ENCODE measurements at regions not wholly inside any gene's neighbourhood (a gene's known extent, or its start where the extent isn't known, plus 50 kb on each side); places are given as distances from the start of the nearest gene placed in this dataset.
A peak's percentile ranks its signal among the peaks of the same experiment; 100 is the strongest.
"Not testable (repeated sequence)": the region's sequence is repeated elsewhere in the genome, so short reads cannot be mapped to it uniquely, and the experiment has no call there.

DNA sequence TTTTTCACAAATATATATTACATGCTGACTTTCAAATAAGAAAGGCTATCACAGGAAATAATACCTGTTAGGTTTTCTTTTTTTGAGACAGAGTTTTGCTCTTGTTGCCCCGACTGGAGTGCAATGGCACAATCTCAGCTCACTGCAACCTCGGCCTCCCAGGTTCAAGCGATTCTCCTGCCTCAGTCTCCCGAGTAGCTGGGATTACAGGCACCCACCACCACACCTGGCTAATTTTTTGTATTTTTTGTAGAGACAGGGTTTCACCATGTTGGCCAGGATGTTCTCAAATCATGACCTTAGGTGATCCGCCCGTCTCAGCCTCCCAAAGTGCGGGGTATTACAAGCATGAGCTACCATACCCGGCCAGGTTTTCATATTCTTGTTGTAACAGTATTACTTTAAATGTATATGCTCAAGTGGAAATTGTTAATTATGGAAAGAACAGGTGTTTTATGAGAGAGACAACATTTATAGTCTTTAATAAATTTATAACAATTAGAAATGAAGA, 92.3 kb upstream of the SLC39A10 start:
- peak overlapping the region; percentile 35 for H3K4me3 Mint-ChIP-seq

DNA sequence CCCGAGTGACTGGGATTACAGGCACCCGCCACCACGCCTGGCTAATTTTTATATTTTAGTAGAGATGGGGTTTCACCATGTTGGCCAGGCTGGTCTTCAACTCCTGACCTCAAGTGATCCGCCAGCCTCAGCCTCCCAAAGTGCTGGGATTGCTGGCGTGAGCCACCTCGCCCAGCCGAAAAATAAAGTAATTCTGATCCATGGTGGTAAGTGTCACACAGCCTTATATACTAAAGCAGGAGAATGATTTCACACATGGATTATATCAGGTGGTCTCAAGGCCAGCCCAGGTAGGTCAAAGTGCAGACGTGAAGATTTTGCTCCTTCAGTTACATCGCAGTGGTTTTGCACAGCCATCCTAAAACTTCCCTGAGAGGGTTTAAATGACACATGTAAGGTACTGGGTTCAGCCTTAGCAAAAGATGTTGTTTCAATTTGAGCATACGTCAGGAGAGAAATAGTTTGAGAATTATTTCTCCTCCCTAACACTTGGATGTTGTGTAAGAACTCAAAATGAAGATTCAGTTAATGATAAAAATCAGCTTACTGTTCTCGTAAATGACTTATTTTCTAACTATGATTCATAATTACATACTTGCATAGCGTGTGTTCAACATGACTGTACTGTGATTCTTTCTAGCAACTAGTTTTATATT, 93.0 kb upstream of the SLC39A10 start:
- Mint-ChIP-seq H3K36me3 (peaks cover 14% of the 10 kb centered on the region), H3K27me3 (no peaks in the 10 kb centered on the region), H3K4me1 (ENCODE audit: low read depth) (peaks cover 57% of the 10 kb centered on the region), H3K9me3 (no peaks in the 10 kb centered on the region), H3K4me3 (peak overlapping the region; percentile 64), H3K27ac (peak overlapping the region; percentile 94)
- intact Hi-C loops (cut with micrococcal nuclease): loop anchor here (1.0 to 10.0 kb wide), 9 partner anchors 12 to 696 kb away; partner anchors contain the start of gene DNAH7
- ChIA-PET CTCF (interaction anchor here (1.0 to 2.4 kb wide), 5 partner anchors 19 to 99 kb away, joined by 3 to 10 read pairs (median 3); no protein-coding TSS in a partner anchor), POLR2A (interaction anchor here (0.6 to 7.4 kb wide), 7 partner anchors 19 to 1762 kb away, joined by 3 to 144 read pairs (median 3); partner anchors contain the start of gene SLC39A10)
- DNase-seq: peak; percentile 72

More for the DNA sequence above, 92.3 kb upstream of the SLC39A10 start:
- not testable (repeated sequence) for H3K9me3 Mint-ChIP-seq, H3K27me3 Mint-ChIP-seq
- intact Hi-C loops (cut with micrococcal nuclease): loop anchor here (1.0 to 10.0 kb wide), 9 partner anchors 12 to 696 kb away; partner anchors contain the start of gene DNAH7
- peaks cover 60% of the 10 kb centered on the region for H3K4me1 Mint-ChIP-seq (ENCODE audit: low read depth)
- ChIA-PET POLR2A (interaction anchor here (1.0 to 7.4 kb wide), 5 partner anchors 20 to 98 kb away, joined by 3 to 144 read pairs (median 5); partner anchors contain the start of gene SLC39A10), CTCF (interaction anchor here (1.0 to 2.4 kb wide), 6 partner anchors 11 to 98 kb away, joined by 3 to 10 read pairs (median 4); no protein-coding TSS in a partner anchor)
- peak; percentile 34 for DNase-seq
- H3K36me3 Mint-ChIP-seq: peaks cover 11% of the 10 kb centered on the region
- peak overlapping the region; percentile 94 for H3K27ac Mint-ChIP-seq

DNA sequence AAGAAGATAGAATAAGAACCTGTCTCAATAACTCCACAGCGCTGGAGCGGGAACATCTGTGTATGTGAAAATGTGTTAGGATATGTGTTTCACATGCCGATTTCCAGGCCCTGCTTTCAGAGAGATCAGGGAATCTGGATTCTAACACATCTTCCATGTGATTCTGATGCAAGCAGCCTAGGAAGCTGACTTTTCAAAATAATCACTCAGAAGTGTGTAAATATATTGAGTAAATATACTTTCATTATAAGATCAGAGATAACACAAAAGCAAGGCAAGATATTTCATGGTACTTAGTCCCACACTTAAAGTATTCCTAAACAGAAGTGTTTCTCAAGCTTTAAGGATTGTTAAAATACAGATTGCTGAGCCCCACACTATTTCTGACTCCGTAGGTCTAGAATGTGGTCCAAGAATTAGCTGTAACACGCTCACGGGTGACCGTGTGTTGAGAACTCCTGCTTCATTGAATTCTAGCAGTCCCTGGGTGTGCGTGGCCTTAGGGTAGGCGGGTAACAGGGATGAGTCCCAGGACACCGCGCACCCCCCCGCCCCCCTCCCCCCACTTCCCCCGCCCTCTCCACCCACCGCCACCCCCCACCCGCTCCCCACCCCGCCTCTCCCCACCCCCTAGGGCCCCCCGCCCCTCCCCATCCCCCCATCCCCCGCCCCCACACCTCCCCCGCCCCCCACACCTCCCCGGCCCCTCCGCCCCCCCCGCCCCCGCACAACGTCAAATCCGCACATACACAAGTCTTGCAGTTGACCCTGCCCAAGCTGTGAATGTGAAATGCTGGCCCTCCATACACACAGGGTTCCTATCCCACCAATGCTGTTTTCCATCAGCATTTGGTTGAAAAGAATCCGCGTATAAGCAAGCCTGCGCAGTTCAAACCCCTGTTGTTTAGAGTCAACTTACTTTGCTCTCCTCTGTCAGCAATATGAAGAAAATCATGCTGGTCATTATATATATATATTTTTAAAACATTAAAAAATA, 94.2 kb upstream of the SLC39A10 start:
- Mint-ChIP-seq H3K9me3 (peaks cover 3% of the 10 kb centered on the region), H3K27ac (peak overlapping the region; percentile 94), H3K36me3 (peaks cover 20% of the 10 kb centered on the region), H3K27me3 (no peaks in the 10 kb centered on the region), H3K4me3 (peak overlapping the region; percentile 70), H3K4me1 (ENCODE audit: low read depth) (peaks cover 66% of the 10 kb centered on the region)
- intact Hi-C loops (cut with micrococcal nuclease): loop anchor here (5.0 to 10.0 kb wide), 4 partner anchors 198 to 679 kb away; partner anchors contain the start of gene DNAH7
- CTCF ChIA-PET: interaction anchor here (1.5 to 5.2 kb wide), 3 partner anchors 19 to 97 kb away, joined by 5 to 47 read pairs (median 16); no protein-coding TSS in a partner anchor
- DNase-seq: peak; percentile 65
- POLR2A ChIA-PET: interaction anchor here (1.0 to 7.4 kb wide), 8 partner anchors 14 to 100 kb away, joined by 3 to 144 read pairs (median 4); partner anchors contain the start of gene SLC39A10

DNA sequence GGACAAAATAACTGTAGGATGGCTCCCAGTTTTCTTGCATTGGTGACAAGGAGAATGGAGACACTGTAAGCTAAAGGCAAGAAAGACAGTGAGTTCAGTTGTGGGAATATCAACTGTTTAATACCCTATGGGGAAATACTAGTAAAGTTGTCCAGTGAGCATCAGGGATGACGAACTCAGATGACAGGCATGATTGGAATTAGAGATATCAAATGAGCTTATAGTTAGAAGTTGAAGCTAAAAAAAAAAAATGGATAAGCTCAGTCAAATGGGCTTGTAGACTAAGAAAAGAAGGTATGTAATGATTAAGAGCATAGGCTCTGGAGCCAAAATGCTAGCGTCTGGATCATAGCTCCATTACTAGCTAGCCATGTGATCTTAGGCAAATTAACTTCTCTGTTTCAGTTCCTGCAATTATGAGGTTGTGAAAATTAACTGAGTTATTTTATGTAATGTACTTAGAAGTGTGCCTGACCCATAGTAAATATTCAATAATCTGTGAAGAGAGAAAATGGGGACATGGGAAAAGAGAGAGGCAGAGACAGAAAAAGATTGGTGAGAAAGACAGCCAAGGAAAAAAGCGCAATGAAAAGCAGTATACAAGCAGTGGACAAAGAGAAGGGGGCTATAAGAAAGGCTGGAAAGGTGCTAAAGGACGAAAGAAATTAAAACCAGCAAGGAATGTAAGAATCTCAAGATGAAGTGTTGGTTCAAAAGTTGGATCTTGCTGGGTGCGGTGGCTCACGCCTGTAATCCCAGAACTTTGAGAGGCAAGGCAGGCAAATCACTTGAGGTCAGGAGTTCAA, 95.7 kb upstream of the SLC39A10 start:
- peaks cover 3% of the 10 kb centered on the region for H3K9me3 Mint-ChIP-seq
- ChIA-PET POLR2A (interaction anchor here (0.8 to 7.4 kb wide), 8 partner anchors 9 to 102 kb away, joined by 3 to 144 read pairs (median 4); partner anchors contain the start of gene SLC39A10), CTCF (interaction anchor here (0.6 to 5.2 kb wide), 10 partner anchors 17 to 494 kb away, joined by 3 to 47 read pairs (median 5); partner anchors contain the start of gene SLC39A10)
- intact Hi-C loops (cut with micrococcal nuclease): loop anchor here (5.0 to 10.0 kb wide), 4 partner anchors 197 to 681 kb away; partner anchors contain the start of gene DNAH7
- peak overlapping the region; percentile 70 for H3K4me3 Mint-ChIP-seq
- no peak for DNase-seq
- peak overlapping the region; percentile 92 for H3K27ac Mint-ChIP-seq
- H3K27me3 Mint-ChIP-seq: no peaks in the 10 kb centered on the region
- peaks cover 23% of the 10 kb centered on the region for H3K36me3 Mint-ChIP-seq
- peaks cover 70% of the 10 kb centered on the region for H3K4me1 Mint-ChIP-seq (ENCODE audit: low read depth)

DNA sequence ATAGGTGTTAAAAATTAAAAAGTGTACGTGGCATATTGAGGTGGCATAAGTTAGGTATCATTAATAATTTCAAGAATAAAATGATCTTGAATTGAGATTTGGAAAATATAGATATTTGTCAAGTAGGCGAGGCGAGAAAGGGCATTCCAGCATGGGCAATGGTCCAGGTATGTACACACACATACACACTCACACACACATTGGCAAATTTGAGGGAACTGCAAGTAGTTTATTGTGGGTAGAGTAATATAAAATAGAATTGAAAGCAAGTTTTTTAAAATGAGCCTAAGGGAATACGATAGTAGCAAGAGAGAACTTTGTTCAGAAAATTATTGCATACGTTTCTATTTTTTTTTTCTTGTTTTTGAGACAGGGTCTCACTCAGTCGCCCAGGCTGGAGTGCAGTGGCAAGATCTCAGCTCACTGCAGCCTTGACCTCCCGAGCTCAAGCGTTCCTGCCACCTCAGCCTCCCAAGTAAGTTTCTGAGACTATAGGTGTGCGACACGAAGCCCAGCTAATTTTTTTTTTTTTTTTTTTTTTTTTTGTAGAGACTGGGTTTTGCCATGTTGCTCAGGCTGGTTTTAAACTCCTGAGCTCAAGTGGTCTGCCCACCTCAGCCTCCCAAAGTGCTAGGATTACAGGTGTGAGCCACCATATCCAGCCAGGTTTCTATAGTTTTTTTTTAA, 96.7 kb upstream of the SLC39A10 start:
- Mint-ChIP-seq H3K9me3 (peaks cover 3% of the 10 kb centered on the region), H3K27me3 (no peaks in the 10 kb centered on the region), H3K4me1 (ENCODE audit: low read depth) (peaks cover 68% of the 10 kb centered on the region), H3K27ac (peak overlapping the region; percentile 92), H3K36me3 (peaks cover 23% of the 10 kb centered on the region), H3K4me3 (peak overlapping the region; percentile 70)
- DNase-seq: no peak
- ChIA-PET POLR2A (interaction anchor here (0.6 to 7.4 kb wide), 6 partner anchors 17 to 622 kb away, joined by 3 to 144 read pairs (median 41); partner anchors contain the start of gene SLC39A10), CTCF (interaction anchor here (0.8 to 5.2 kb wide), 8 partner anchors 16 to 100 kb away, joined by 3 to 47 read pairs (median 5); partner anchors contain the start of gene SLC39A10)
- intact Hi-C loops (cut with micrococcal nuclease): loop anchor here (5.0 to 10.0 kb wide), 4 partner anchors 196 to 682 kb away; partner anchors contain the start of gene DNAH7

DNA sequence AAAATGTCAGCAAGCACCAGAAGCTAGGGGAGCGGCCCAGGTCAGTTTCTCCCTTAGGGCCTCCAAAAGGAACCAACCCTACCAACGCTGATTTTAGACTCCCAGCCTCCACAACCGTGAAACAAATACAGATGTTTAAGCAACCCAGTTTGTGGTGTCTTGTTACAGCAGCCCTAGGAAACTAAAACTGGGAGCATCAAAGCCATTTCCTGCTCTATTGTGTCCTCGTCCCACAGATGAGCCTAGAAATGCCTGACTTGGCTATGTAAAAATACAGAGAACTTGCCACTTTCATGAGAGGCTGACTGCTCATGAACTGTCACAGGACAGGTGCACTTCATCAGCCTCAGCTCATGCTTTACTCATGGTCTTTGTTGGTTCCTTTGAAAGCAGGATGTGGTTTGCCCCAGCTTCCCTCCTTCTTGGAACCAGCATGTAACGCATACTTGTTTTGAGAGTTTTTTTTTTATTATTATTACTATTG, 97.6 kb upstream of the SLC39A10 start:
- no peaks in the 10 kb centered on the region for H3K27me3 Mint-ChIP-seq
- H3K4me1 Mint-ChIP-seq (ENCODE audit: low read depth): peaks cover 61% of the 10 kb centered on the region
- H3K36me3 Mint-ChIP-seq: peaks cover 23% of the 10 kb centered on the region
- peak overlapping the region; percentile 92 for H3K27ac Mint-ChIP-seq
- intact Hi-C loops (cut with micrococcal nuclease): loop anchor here (1.0 to 2.0 kb wide), 7 partner anchors 15 to 701 kb away; no protein-coding TSS in a partner anchor
- CTCF ChIA-PET: interaction anchor here (0.8 to 5.2 kb wide), 8 partner anchors 11 to 508 kb away, joined by 3 to 47 read pairs (median 4); no protein-coding TSS in a partner anchor
- H3K9me3 Mint-ChIP-seq: peaks cover 3% of the 10 kb centered on the region
- DNase-seq: peak; percentile 91
- POLR2A ChIA-PET: interaction anchor here (0.7 to 7.4 kb wide), 7 partner anchors 12 to 623 kb away, joined by 3 to 144 read pairs (median 6); partner anchors contain the start of gene SLC39A10
- peak overlapping the region; percentile 63 for H3K4me3 Mint-ChIP-seq

DNA sequence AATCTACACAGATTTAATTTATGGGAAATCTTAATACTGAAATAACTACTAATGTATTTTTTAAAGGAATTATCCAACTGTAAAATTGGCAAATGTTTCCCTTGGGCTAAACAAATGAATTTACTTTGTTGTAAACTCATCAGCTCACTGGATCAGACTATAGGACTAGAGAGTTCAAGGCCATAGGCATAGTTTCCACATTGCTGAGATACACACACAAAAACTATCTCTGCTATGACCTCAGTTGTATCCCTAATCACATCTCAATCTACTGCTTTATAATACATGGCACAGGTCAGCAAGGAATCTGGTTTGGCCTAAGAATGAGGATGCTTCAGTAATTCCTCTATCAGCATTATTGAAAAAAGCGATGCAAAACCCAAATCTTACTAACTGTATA, 101.1 kb upstream of the SLC39A10 start:
- peaks cover 12% of the 10 kb centered on the region for H3K9me3 Mint-ChIP-seq
- POLR2A ChIA-PET: no interaction called here
- CTCF ChIA-PET: interaction anchor here (1.2 kb wide), 1 partner anchor 23 kb away, joined by 3 read pairs; no protein-coding TSS in a partner anchor
- no peak for DNase-seq
- H3K36me3 Mint-ChIP-seq: peaks cover 36% of the 10 kb centered on the region
- H3K27ac Mint-ChIP-seq: no peak overlapping the region
- H3K27me3 Mint-ChIP-seq: no peaks in the 10 kb centered on the region
- no peak overlapping the region for H3K4me3 Mint-ChIP-seq
- peaks cover 59% of the 10 kb centered on the region for H3K4me1 Mint-ChIP-seq (ENCODE audit: low read depth)
- intact Hi-C loops (cut with micrococcal nuclease): no loop called here

DNA sequence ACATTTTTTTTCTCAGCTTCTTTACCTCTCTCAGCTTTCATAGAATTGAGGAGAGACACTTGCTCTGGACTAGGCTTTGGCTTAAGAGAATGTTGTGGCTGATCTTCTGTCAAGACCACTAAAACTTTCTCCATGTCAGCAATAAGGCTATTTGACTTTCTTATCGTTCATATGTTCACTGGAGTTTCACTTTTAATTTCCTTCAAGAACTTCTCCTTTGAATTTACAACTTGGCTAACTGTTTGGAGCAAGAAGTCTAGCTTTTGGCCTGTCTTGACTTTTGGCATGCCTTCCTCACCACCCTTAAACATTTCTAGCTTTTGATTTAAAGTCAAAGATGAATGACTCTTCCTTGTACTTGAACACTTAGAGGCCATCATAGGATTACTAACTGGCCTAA, 104.4 kb upstream of the SLC39A10 start:
- H3K36me3 Mint-ChIP-seq: peaks cover 33% of the 10 kb centered on the region
- ChIA-PET CTCF (no interaction called here), POLR2A (interaction anchor here (0.6 to 1.3 kb wide), 3 partner anchors 9 to 106 kb away, joined by 3 read pairs; no protein-coding TSS in a partner anchor)
- peaks cover 48% of the 10 kb centered on the region for H3K4me1 Mint-ChIP-seq (ENCODE audit: low read depth)
- peak overlapping the region; percentile 84 for H3K27ac Mint-ChIP-seq
- no peaks in the 10 kb centered on the region for H3K27me3 Mint-ChIP-seq
- intact Hi-C loops (cut with micrococcal nuclease): no loop called here
- H3K4me3 Mint-ChIP-seq: peak overlapping the region; percentile 51
- H3K9me3 Mint-ChIP-seq: peaks cover 9% of the 10 kb centered on the region
- no peak for DNase-seq

DNA sequence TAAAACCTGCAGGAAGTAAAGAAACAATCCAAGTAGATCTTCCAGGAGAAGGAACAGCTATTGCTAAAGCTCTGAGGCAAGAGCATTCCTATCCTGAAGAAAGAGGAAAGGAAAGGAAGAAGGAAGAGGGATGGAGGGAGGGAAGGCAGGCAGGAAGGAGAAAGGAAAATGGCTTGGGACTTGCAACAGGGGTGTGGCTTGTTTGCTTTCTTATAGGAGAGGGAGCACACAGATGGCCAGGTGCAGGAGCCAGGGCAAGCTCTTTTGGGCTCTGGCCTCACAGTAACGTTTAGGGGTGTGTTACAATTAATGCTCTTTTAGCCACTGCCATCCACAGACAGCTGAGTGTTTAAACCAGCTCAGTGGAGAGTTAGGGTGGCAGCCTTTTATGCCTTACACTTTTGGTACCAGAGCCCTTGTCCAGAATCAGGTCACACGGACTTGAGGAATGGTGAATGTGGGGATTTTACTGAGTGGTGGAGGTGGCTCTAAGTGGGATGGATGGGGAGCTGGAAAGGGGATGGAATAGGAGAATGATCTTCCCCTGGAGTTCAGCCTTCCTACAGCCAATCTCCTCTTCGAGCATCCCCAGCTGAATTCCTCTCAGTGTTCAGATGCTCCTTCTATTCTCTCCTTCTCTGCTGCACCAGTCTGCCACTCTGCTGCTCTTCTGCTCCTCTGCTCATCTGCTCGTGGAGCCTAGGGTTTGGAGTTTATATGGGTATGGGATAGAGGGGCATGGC, 108.7 kb upstream of the SLC39A10 start:
- ChIA-PET POLR2A (interaction anchor here (0.9 to 1.4 kb wide), 2 partner anchors 11 to 12 kb away, joined by 3 read pairs; no protein-coding TSS in a partner anchor), CTCF (interaction anchor here (1.0 to 1.6 kb wide), 2 partner anchors 11 to 112 kb away, joined by 3 read pairs; no protein-coding TSS in a partner anchor)
- Mint-ChIP-seq H3K27me3 (no peaks in the 10 kb centered on the region), H3K4me1 (ENCODE audit: low read depth) (peaks cover 53% of the 10 kb centered on the region), H3K9me3 (peaks cover 15% of the 10 kb centered on the region), H3K4me3 (no peak overlapping the region), H3K27ac (peak overlapping the region; percentile 33), H3K36me3 (peaks cover 27% of the 10 kb centered on the region)
- intact Hi-C loops (cut with micrococcal nuclease): no loop called here
- DNase-seq: no peak

All from activated CD4-positive, alpha-beta memory T cell treated with anti-CD3 and anti-CD28 coated beads for 36 hours (primary cell).